CD8-positive, alpha-beta memory T cell (primary cell): ENCODE measurements at regions not wholly inside any gene's neighbourhood (a gene's known extent, or its start where the extent isn't known, plus 50 kb on each side); places are given as distances from the start of the nearest gene placed in this dataset.

Experiments used
- CTCF ChIA-PET: fragments of 350-600 bp; sonication (Branson Sonifier 250); formaldehyde crosslinking; loops from one replicate; lab custom pipeline; 2021; ENCODE audit warnings: antibody characterized with exemption; lab: Charles Lee
- POLR2A ChIA-PET: fragments of 350-600 bp; sonication (Branson Sonifier 250); formaldehyde crosslinking; loops from one replicate; lab custom pipeline; 2021; ENCODE audit warnings: antibody characterized with exemption; lab: Charles Lee
- DNase-seq, 5 donors: peaks; one replicate each; pipeline versions ENCODE4 v3.0.0 to v3.0.0-alpha.2; 2020 to 2022; ENCODE audit warnings: mixed read lengths in 1 of 5
- H3K27ac ChIP-seq: one replicate; pipeline ENCODE4 v1.7.0; 2013; ENCODE audit warnings: low read depth, mild to moderate bottlenecking, low read length, moderate library complexity
- H3K27me3 ChIP-seq: 2 replicates; pipeline ENCODE4 v1.7.0; 2013; ENCODE audit warnings: low read length, mild to moderate bottlenecking; ENCODE audit not compliant: insufficient read depth, poor library complexity, severe bottlenecking
- H3K36me3 ChIP-seq: 2 replicates; pipeline ENCODE4 v1.7.0; 2013; ENCODE audit warnings: mild to moderate bottlenecking, low read length, moderate library complexity; ENCODE audit not compliant: insufficient read depth
- H3K4me1 ChIP-seq: 2 replicates; pipeline ENCODE4 v1.7.0; 2013; ENCODE audit warnings: mild to moderate bottlenecking, low read length, moderate library complexity; ENCODE audit not compliant: insufficient read depth
- H3K4me3 ChIP-seq: 2 replicates; pipeline ENCODE4 v1.7.0; 2013; ENCODE audit warnings: mild to moderate bottlenecking, low read length
- H3K9me3 ChIP-seq: 2 replicates; pipeline ENCODE4 v1.7.0; 2013; ENCODE audit warnings: mild to moderate bottlenecking, low read length
- H3K27ac Mint-ChIP-seq, 8 donors: one replicate each; pipeline ENCODE4 v1.8.0; 2020 to 2021; ENCODE audit warnings: mixed read lengths in 8 of 8, mild to moderate bottlenecking in 6 of 8, inconsistent platforms in 3 of 8, moderate library complexity in 3 of 8
- H3K27me3 Mint-ChIP-seq, 2 donors: one replicate each; pipeline ENCODE4 v1.8.0; 2020 to 2021; ENCODE audit warnings: mixed read lengths in 2 of 2, mild to moderate bottlenecking in 1 of 2, moderate library complexity in 1 of 2
- H3K36me3 Mint-ChIP-seq, 3 donors: one replicate each; pipeline ENCODE4 v1.8.0; 2020 to 2021; ENCODE audit warnings: mixed read lengths in 3 of 3, inconsistent platforms in 1 of 3, mild to moderate bottlenecking in 1 of 3
- H3K4me1 Mint-ChIP-seq, 3 donors: one replicate each; pipeline ENCODE4 v1.8.0; 2020 to 2021; ENCODE audit warnings: mixed read lengths in 3 of 3, inconsistent platforms in 1 of 3, mild to moderate bottlenecking in 1 of 3
- H3K4me3 Mint-ChIP-seq, 7 donors: one replicate each; pipeline ENCODE4 v1.8.0; 2020 to 2021; ENCODE audit warnings: mixed read lengths in 7 of 7, mild to moderate bottlenecking in 6 of 7, moderate library complexity in 4 of 7, inconsistent platforms in 2 of 7
- H3K9me3 Mint-ChIP-seq, 5 donors: one replicate each; pipeline ENCODE4 v1.8.0; 2020 to 2022; ENCODE audit warnings: mixed read lengths in 5 of 5, mild to moderate bottlenecking in 3 of 5, moderate library complexity in 2 of 5, inconsistent platforms in 1 of 5

- no peak overlapping the region for H3K4me3 Mint-ChIP-seq
- H3K4me1 Mint-ChIP-seq = no peaks in the 10 kb centered on the region
- no peak for DNase-seq
- no peaks in the 10 kb centered on the region for H3K9me3 Mint-ChIP-seq
- Histone ChIP-seq H3K4me3 (no peak overlapping the region), H3K27me3 (no peaks in the 10 kb centered on the region), H3K36me3 (no peaks in the 10 kb centered on the region), H3K4me1 (no peaks in the 10 kb centered on the region), H3K27ac (no peak overlapping the region), H3K9me3 (no peaks in the 10 kb centered on the region)
- no peaks in the 10 kb centered on the region for H3K36me3 Mint-ChIP-seq
- ChIA-PET CTCF (no interaction called here), POLR2A (no interaction called here)
- H3K27me3 Mint-ChIP-seq = peaks cover 0 to 1% of the 10 kb centered on the region in 2 donors
- peak overlapping the region in 1 of 8 donors; percentile 52 for H3K27ac Mint-ChIP-seq
Measured at GRCh38 chr6:155954149-155954548, 498.5 kb upstream of the NOX3 start.

GRCh38 chr6:155949256-155949655 is 493.6 kb upstream of the NOX3 start:
- H3K9me3 ChIP-seq = no peaks in the 10 kb centered on the region
- Mint-ChIP-seq H3K27ac (no peak overlapping the region), H3K27me3 (peaks cover 0 to 1% of the 10 kb centered on the region in 2 donors), H3K4me3 (no peak overlapping the region), H3K36me3 (no peaks in the 10 kb centered on the region), H3K9me3 (peaks cover 0 to 5% (median 0%) of the 10 kb centered on the region in 5 donors), H3K4me1 (no peaks in the 10 kb centered on the region)
- H3K4me3 ChIP-seq = no peak overlapping the region
- H3K27ac ChIP-seq = no peak overlapping the region
- POLR2A ChIA-PET = no interaction called here
- H3K27me3 ChIP-seq = no peaks in the 10 kb centered on the region
- H3K4me1 ChIP-seq = no peaks in the 10 kb centered on the region
- DNase-seq = no peak
- CTCF ChIA-PET = no interaction called here
- H3K36me3 ChIP-seq = no peaks in the 10 kb centered on the region

- Mint-ChIP-seq H3K4me1 (no peaks in the 10 kb centered on the region), H3K27me3 (peaks cover 0 to 1% of the 10 kb centered on the region in 2 donors), H3K27ac (no peak overlapping the region), H3K36me3 (no peaks in the 10 kb centered on the region), H3K9me3 (peaks cover 0 to 7% (median 1%) of the 10 kb centered on the region in 5 donors), H3K4me3 (no peak overlapping the region)
- Histone ChIP-seq H3K27ac (no peak overlapping the region), H3K9me3 (no peaks in the 10 kb centered on the region), H3K4me3 (no peak overlapping the region), H3K4me1 (no peaks in the 10 kb centered on the region), H3K27me3 (no peaks in the 10 kb centered on the region), H3K36me3 (no peaks in the 10 kb centered on the region)
- ChIA-PET POLR2A (no interaction called here), CTCF (no interaction called here)
- no peak for DNase-seq
Measured at GRCh38 chr6:155946860-155947259, 491.2 kb upstream of the NOX3 start.

DNA sequence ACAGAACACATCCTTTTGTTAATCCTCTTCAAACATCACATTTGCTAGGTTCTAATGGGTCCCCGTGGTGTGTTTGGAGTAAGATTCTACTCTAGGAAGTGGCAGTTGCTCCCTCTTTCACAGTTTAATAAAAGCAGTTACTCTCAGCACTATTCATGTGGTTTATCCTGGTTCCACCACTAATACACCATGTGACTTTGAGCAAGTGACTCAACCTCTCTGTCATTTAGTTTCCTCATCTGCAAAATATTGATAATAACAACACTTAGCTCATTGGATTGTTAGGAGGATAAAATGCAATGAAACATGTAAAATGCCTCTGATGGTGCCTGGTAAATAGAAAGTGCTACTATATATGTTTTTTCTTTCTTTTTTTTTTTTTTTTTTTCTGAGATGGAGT is 488.0 kb upstream of the NOX3 start:
- Mint-ChIP-seq H3K27me3 (peaks cover 0 to 1% of the 10 kb centered on the region in 2 donors), H3K36me3 (no peaks in the 10 kb centered on the region), H3K9me3 (peaks cover 0 to 10% (median 1%) of the 10 kb centered on the region in 5 donors), H3K4me3 (no peak overlapping the region), H3K27ac (no peak overlapping the region), H3K4me1 (no peaks in the 10 kb centered on the region)
- no peaks in the 10 kb centered on the region for H3K27me3 ChIP-seq
- H3K36me3 ChIP-seq = no peaks in the 10 kb centered on the region
- no peak overlapping the region for H3K27ac ChIP-seq
- ChIA-PET CTCF (no interaction called here), POLR2A (no interaction called here)
- no peak for DNase-seq
- H3K4me3 ChIP-seq = no peak overlapping the region
- no peaks in the 10 kb centered on the region for H3K4me1 ChIP-seq
- H3K9me3 ChIP-seq = no peaks in the 10 kb centered on the region

GRCh38 chr6:155939253-155939652 is 483.6 kb upstream of the NOX3 start:
- ChIA-PET POLR2A (no interaction called here), CTCF (no interaction called here)
- Histone ChIP-seq H3K27me3 (no peaks in the 10 kb centered on the region), H3K9me3 (no peaks in the 10 kb centered on the region), H3K27ac (no peak overlapping the region), H3K36me3 (no peaks in the 10 kb centered on the region), H3K4me1 (no peaks in the 10 kb centered on the region), H3K4me3 (no peak overlapping the region)
- no peaks in the 10 kb centered on the region for H3K36me3 Mint-ChIP-seq
- H3K27ac Mint-ChIP-seq = no peak overlapping the region
- no peak for DNase-seq
- H3K4me1 Mint-ChIP-seq = no peaks in the 10 kb centered on the region
- H3K4me3 Mint-ChIP-seq = no peak overlapping the region
- peaks cover 0 to 5% (median 0%) of the 10 kb centered on the region in 5 donors for H3K9me3 Mint-ChIP-seq
- H3K27me3 Mint-ChIP-seq = peaks cover 0 to 1% of the 10 kb centered on the region in 2 donors

GRCh38 chr6:155936551-155936950 is 480.9 kb upstream of the NOX3 start:
- ChIA-PET POLR2A (no interaction called here), CTCF (no interaction called here)
- Mint-ChIP-seq H3K27ac (no peak overlapping the region), H3K9me3 (peaks cover 0 to 4% (median 2%) of the 10 kb centered on the region in 5 donors), H3K36me3 (no peaks in the 10 kb centered on the region), H3K4me1 (no peaks in the 10 kb centered on the region), H3K27me3 (no peaks in the 10 kb centered on the region), H3K4me3 (no peak overlapping the region)
- Histone ChIP-seq H3K27ac (no peak overlapping the region), H3K9me3 (no peaks in the 10 kb centered on the region), H3K4me1 (no peaks in the 10 kb centered on the region), H3K4me3 (no peak overlapping the region), H3K36me3 (no peaks in the 10 kb centered on the region), H3K27me3 (no peaks in the 10 kb centered on the region)
- no peak for DNase-seq

- no peaks in the 10 kb centered on the region for H3K4me1 Mint-ChIP-seq
- Histone ChIP-seq H3K9me3 (no peaks in the 10 kb centered on the region), H3K4me1 (no peaks in the 10 kb centered on the region), H3K36me3 (no peaks in the 10 kb centered on the region), H3K4me3 (no peak overlapping the region), H3K27ac (no peak overlapping the region), H3K27me3 (no peaks in the 10 kb centered on the region)
- no peak overlapping the region for H3K27ac Mint-ChIP-seq
- H3K27me3 Mint-ChIP-seq = no peaks in the 10 kb centered on the region
- ChIA-PET POLR2A (no interaction called here), CTCF (no interaction called here)
- no peak overlapping the region for H3K4me3 Mint-ChIP-seq
- no peaks in the 10 kb centered on the region for H3K36me3 Mint-ChIP-seq
- no peak for DNase-seq
- peaks cover 0 to 4% (median 2%) of the 10 kb centered on the region in 5 donors for H3K9me3 Mint-ChIP-seq
Measured at GRCh38 chr6:155936127-155936526, 480.5 kb upstream of the NOX3 start.

- no peaks in the 10 kb centered on the region for H3K9me3 ChIP-seq
- DNase-seq = no peak
- H3K4me3 Mint-ChIP-seq = no peak overlapping the region
- H3K36me3 ChIP-seq = no peaks in the 10 kb centered on the region
- POLR2A ChIA-PET = no interaction called here
- H3K36me3 Mint-ChIP-seq = no peaks in the 10 kb centered on the region
- H3K27me3 Mint-ChIP-seq = no peaks in the 10 kb centered on the region
- H3K27ac Mint-ChIP-seq = no peak overlapping the region
- no peaks in the 10 kb centered on the region for H3K4me1 ChIP-seq
- H3K27me3 ChIP-seq = no peaks in the 10 kb centered on the region
- no peak overlapping the region for H3K27ac ChIP-seq
- no peaks in the 10 kb centered on the region for H3K4me1 Mint-ChIP-seq
- peaks cover 0 to 15% (median 0%) of the 10 kb centered on the region in 5 donors for H3K9me3 Mint-ChIP-seq
- no peak overlapping the region for H3K4me3 ChIP-seq
- CTCF ChIA-PET = no interaction called here
Measured at GRCh38 chr6:155916846-155917624, 461.4 kb upstream of the NOX3 start.
